Endothelial cell of umbilical vein (primary cell): ENCODE measurements at regions not wholly inside any gene's neighbourhood (a gene's known extent, or its start where the extent isn't known, plus 50 kb on each side); places are given as distances from the start of the nearest gene placed in this dataset.

ENCODE experiments used
- BruUV-seq: library from RNA; stranded (reverse); fragments of 400-500 nt; replicated peaks from 2 replicates; lab custom pipeline; 2021; lab: Mats Ljungman, UMichigan
- CTCF ChIA-PET: fragments of 300-600, 350-600 bp; sonication (Branson Sonifier 250); formaldehyde crosslinking; loops from one replicate; lab custom pipeline; 2021; ENCODE audit warnings: antibody characterized with exemption, inconsistent platforms; lab: Charles Lee
- POLR2A ChIA-PET: fragments of 300-600, 350-600 bp; sonication (Branson Sonifier 250); formaldehyde crosslinking; loops from one replicate; lab custom pipeline; 2021; ENCODE audit warnings: antibody characterized with exemption, inconsistent platforms; lab: Charles Lee
- DNase-seq: peaks from one replicate; pipeline ENCODE4 v3.0.0-alpha.2; 2011; ENCODE audit warnings: low read depth, low spot score
- FAIRE-seq: peaks from 2 replicates; lab custom pipeline; 2011; peaks lifted over from hg19 to GRCh38; lab: Jason Lieb, UNC
- H2AFZ ChIP-seq: 2 replicates; pipeline ENCODE4 v1.6.0; 2012; ENCODE audit warnings: low read depth, low read length, control low read depth, inconsistent platforms
- H3K27ac ChIP-seq: 2 replicates; pipeline ENCODE4 v1.5.1; 2011; ENCODE audit warnings: low read depth, mild to moderate bottlenecking, control low read depth, low read length, moderate library complexity; ENCODE audit not compliant: insufficient read depth
- H3K27me3 ChIP-seq, 2 experiments: 2 replicates each; pipeline versions ENCODE4 v1.6.0 to v1.6.1; 2011; ENCODE audit warnings: low read length in 2 of 2, mixed read lengths in 1 of 2; ENCODE audit not compliant: control insufficient read depth in 2 of 2, insufficient read depth in 2 of 2
- H3K36me3 ChIP-seq, 2 experiments: 2 replicates in 1 of 2; 3 replicates in 1 of 2; pipeline ENCODE4 v1.5.1; 2011; ENCODE audit warnings: low read length in 2 of 2, mild to moderate bottlenecking in 1 of 2, moderate library complexity in 1 of 2; ENCODE audit not compliant: control insufficient read depth in 2 of 2, insufficient read depth in 2 of 2; ENCODE audit errors: extremely low read depth in 1 of 2
- H3K4me1 ChIP-seq: 3 replicates; pipeline ENCODE4 v1.5.1; 2011; ENCODE audit warnings: mild to moderate bottlenecking, low read length; ENCODE audit not compliant: control insufficient read depth, insufficient read depth; ENCODE audit errors: extremely low read depth
- H3K4me2 ChIP-seq: 2 replicates; pipeline ENCODE4 v1.6.1; 2011; ENCODE audit warnings: low read length, control low read depth, mixed read lengths; ENCODE audit not compliant: insufficient read depth
- H3K4me3 ChIP-seq, 3 experiments: fragments of 200-600 bp in 1 of 3; sonication (generic), shearing (Covaris generic) in 1 of 3; replicated peaks in 1 of 3; 2 replicates each; pipeline ENCODE4 v1.5.1; 2011 to 2016; ENCODE audit warnings: control low read depth in 3 of 3, low read length in 3 of 3, mild to moderate bottlenecking in 2 of 3, inconsistent platforms in 1 of 3, low read depth in 1 of 3, moderate library complexity in 1 of 3; ENCODE audit not compliant: insufficient read depth in 1 of 3
- H3K79me2 ChIP-seq: 2 replicates; pipeline ENCODE4 v1.6.0; 2012; ENCODE audit warnings: low read length, inconsistent platforms; ENCODE audit not compliant: control insufficient read depth, insufficient read depth
- H3K9ac ChIP-seq: replicated peaks from 2 replicates; pipeline ENCODE3; 2011; ENCODE audit warnings: low read length, control low read depth; ENCODE audit not compliant: insufficient read depth; ENCODE audit errors: extremely low read depth
- H3K9me1 ChIP-seq: replicated peaks from 3 replicates; pipeline ENCODE4 v1.6.0; 2011; ENCODE audit warnings: mild to moderate bottlenecking, low read length; ENCODE audit not compliant: control insufficient read depth, insufficient read depth; ENCODE audit errors: extremely low read depth
- H3K9me3 ChIP-seq: replicated peaks from 2 replicates; pipeline ENCODE4 v1.5.1; 2012; ENCODE audit warnings: low read length, inconsistent platforms; ENCODE audit not compliant: control insufficient read depth, insufficient read depth
- H4K20me1 ChIP-seq: replicated peaks from 2 replicates; pipeline ENCODE3; 2011; ENCODE audit warnings: mild to moderate bottlenecking, low read length; ENCODE audit not compliant: control insufficient read depth, insufficient read depth; ENCODE audit errors: extremely low read depth
- EZH2 ChIP-seq: IDR thresholded peaks from 2 replicates; pipeline ENCODE4 v1.6.1; 2012; ENCODE audit warnings: borderline replicate concordance, low read depth, mild to moderate bottlenecking, moderate library complexity, low read length, inconsistent platforms; ENCODE audit not compliant: severe bottlenecking
- FOS ChIP-seq: IDR thresholded peaks from 2 replicates; pipeline ENCODE4 v1.6.1; 2011; ENCODE audit warnings: mild to moderate bottlenecking, low read length, moderate library complexity, borderline replicate concordance; ENCODE audit not compliant: insufficient read depth
- JUN ChIP-seq: IDR thresholded peaks from 2 replicates; pipeline ENCODE4 v1.6.1; 2011; ENCODE audit warnings: borderline replicate concordance, low read depth; ENCODE audit not compliant: insufficient read length, insufficient read depth
- POLR2A ChIP-seq: IDR thresholded peaks from 2 replicates; pipeline ENCODE4 v1.6.1; 2012; ENCODE audit warnings: low read depth, mild to moderate bottlenecking, control low read depth, low read length
- POLR2AphosphoS5 ChIP-seq: IDR thresholded peaks from 2 replicates; pipeline ENCODE4 v1.6.1; 2012; ENCODE audit warnings: low read depth, mild to moderate bottlenecking, control low read depth, low read length, moderate library complexity; ENCODE audit not compliant: insufficient read depth
- dilution Hi-C: fragments of 300-500 bp; cut with MboI; formaldehyde crosslinking; loops from one replicate; pipeline ENCODE4 v1.15.0; 2019; ENCODE audit warnings: low sequenced_read_pairs; ENCODE audit not compliant: extremely low pct_ligation_motif_present
- intact Hi-C: fragments of 100-400 bp; cut with micrococcal nuclease; formaldehyde crosslinking; loops from one replicate; pipeline ENCODE4 v1.10.0; 2022
- TF ChIP-seq, protein P1 (sequence below): IDR thresholded peaks from 2 replicates; pipeline ENCODE4 v1.6.1; 2011; ENCODE audit not compliant: insufficient read depth, insufficient read length
- TF ChIP-seq, protein P2 (sequence below), 2 donors: IDR thresholded peaks; 1 replicate in 1 of 2; 2 replicates in 1 of 2; pipeline ENCODE4 v1.5.1; 2011; ENCODE audit warnings: low read length in 2 of 2, mild to moderate bottlenecking in 2 of 2, moderate library complexity in 2 of 2, control low read depth in 1 of 2, inconsistent platforms in 1 of 2, low read depth in 1 of 2; ENCODE audit not compliant: insufficient read depth in 1 of 2; ENCODE audit errors: extremely low read depth in 1 of 2

DNA sequence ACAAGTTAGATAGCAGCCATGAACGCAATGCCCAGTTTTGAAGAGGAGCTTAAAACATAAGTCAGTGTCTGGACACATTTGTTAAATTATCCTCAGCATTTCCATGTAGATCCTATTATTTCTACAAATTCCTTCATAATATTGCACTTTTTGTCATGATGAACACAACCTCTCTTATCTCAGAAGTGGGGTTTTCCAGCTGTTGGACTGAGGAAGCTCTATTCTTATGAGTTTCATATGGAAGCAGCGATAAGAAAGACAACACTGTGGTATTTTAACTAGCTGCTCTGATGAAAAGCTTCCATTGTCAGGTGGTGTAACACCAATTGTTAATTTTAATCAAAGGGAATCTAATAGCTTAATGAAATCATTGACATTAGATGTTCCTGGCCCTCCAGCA lies 308.7 kb downstream of the GBA3 start:
- FAIRE-seq (no peak), DNase-seq (no peak)
- Histone ChIP-seq H3K27ac (no peak overlapping the region), H3K4me2 (no peak overlapping the region), H3K79me2 (no peaks in the 10 kb centered on the region), H3K4me1 (no peaks in the 10 kb centered on the region), H2AFZ (no peak overlapping the region), H3K9me3 (peaks cover 6% of the 10 kb centered on the region), H3K36me3 (no peaks in the 10 kb centered on the region), H3K9me1 (no peaks in the 10 kb centered on the region), H3K4me3 (no peak overlapping the region), H3K27me3 (no peaks in the 10 kb centered on the region), H4K20me1 (no peaks in the 10 kb centered on the region), H3K9ac (no peak overlapping the region)
- intact Hi-C loops: no loop called here
- TF ChIP-seq, protein P1, sequence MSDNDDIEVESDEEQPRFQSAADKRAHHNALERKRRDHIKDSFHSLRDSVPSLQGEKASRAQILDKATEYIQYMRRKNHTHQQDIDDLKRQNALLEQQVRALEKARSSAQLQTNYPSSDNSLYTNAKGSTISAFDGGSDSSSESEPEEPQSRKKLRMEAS: no peak
- TF ChIP-seq POLR2AphosphoS5: no peak
- TF ChIP-seq EZH2: no peak
- TF ChIP-seq JUN: no peak
- no peak for TF ChIP-seq POLR2A
- TF ChIP-seq FOS: no peak
- TF ChIP-seq, protein P2, sequence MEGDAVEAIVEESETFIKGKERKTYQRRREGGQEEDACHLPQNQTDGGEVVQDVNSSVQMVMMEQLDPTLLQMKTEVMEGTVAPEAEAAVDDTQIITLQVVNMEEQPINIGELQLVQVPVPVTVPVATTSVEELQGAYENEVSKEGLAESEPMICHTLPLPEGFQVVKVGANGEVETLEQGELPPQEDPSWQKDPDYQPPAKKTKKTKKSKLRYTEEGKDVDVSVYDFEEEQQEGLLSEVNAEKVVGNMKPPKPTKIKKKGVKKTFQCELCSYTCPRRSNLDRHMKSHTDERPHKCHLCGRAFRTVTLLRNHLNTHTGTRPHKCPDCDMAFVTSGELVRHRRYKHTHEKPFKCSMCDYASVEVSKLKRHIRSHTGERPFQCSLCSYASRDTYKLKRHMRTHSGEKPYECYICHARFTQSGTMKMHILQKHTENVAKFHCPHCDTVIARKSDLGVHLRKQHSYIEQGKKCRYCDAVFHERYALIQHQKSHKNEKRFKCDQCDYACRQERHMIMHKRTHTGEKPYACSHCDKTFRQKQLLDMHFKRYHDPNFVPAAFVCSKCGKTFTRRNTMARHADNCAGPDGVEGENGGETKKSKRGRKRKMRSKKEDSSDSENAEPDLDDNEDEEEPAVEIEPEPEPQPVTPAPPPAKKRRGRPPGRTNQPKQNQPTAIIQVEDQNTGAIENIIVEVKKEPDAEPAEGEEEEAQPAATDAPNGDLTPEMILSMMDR (IDR thresholded peaks at IDR 0.05; ENCODE audit: extremely low read depth in 1 of 2, insufficient read depth in 1 of 2, low read depth in 1 of 2, low read length in 2 of 2): no peak
- BruUV-seq: no TSS peak
- ChIA-PET POLR2A (no interaction called here), CTCF (no interaction called here)
- dilution Hi-C loops: no loop called here
